Esophagus muscularis mucosa (tissue), 3 donors: ENCODE measurements at regions not wholly inside any gene's neighbourhood (a gene's known extent, or its start where the extent isn't known, plus 50 kb on each side); places are given as distances from the start of the nearest gene placed in this dataset.

Experiments used
- POLR2A ChIP-seq: fragments of 450-650 bp; IDR thresholded peaks from one replicate; pipeline ENCODE4 v1.6.1; 2017; ENCODE audit warnings: antibody characterized with exemption, moderate library complexity, mild to moderate bottlenecking, low read depth
- TF ChIP-seq, protein P1 (sequence below), 3 experiments: fragments of 200-600 bp in 2 of 3; fragments of 450-650 bp in 1 of 3; sonication (generic) in 2 of 3; IDR thresholded peaks; one replicate each; pipeline ENCODE4 v1.5.1; 2017 to 2019; ENCODE audit warnings: antibody characterized with exemption in 3 of 3, mild to moderate bottlenecking in 2 of 3, moderate library complexity in 1 of 3

DNA sequence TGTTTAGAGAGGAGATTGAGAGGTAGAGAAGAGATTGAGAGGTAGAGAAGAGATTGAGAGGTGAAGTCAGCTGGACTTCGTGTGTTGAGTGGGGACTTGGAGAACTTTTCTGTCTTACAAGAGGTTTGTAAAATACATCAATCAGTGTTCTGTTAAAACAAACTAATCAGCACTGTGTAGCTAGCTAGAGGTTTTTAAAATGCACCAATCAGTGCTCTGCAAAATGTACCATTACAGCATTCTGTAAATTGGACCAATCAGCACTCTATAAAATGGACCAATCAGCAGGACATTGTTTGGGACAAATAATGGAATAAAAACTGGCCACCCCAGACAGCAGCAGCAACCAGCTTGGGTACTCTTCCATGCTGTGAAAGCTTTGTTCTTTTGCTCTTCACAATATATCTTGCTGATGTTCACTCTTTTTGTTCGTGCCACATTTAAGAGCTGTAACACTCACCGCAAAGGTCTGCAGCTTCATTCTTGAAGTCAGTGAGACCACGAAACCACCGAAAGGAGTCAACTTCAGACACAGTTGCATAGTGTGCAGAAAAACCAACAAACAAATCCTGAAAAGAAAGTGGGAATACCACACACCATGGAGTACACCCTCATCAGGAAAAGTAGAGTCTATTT lies 366.9 kb upstream of the HSFY2 start:
- TF ChIP-seq POLR2A: no peak
- TF ChIP-seq, protein P1, sequence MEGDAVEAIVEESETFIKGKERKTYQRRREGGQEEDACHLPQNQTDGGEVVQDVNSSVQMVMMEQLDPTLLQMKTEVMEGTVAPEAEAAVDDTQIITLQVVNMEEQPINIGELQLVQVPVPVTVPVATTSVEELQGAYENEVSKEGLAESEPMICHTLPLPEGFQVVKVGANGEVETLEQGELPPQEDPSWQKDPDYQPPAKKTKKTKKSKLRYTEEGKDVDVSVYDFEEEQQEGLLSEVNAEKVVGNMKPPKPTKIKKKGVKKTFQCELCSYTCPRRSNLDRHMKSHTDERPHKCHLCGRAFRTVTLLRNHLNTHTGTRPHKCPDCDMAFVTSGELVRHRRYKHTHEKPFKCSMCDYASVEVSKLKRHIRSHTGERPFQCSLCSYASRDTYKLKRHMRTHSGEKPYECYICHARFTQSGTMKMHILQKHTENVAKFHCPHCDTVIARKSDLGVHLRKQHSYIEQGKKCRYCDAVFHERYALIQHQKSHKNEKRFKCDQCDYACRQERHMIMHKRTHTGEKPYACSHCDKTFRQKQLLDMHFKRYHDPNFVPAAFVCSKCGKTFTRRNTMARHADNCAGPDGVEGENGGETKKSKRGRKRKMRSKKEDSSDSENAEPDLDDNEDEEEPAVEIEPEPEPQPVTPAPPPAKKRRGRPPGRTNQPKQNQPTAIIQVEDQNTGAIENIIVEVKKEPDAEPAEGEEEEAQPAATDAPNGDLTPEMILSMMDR (IDR thresholded peaks at IDR 0.05): no peak
